HG02938 (cell line): ENCODE measurements at regions not wholly inside any gene's neighbourhood (a gene's known extent, or its start where the extent isn't known, plus 50 kb on each side); places are given as distances from the start of the nearest gene placed in this dataset.
"Not testable (repeated sequence)": the region's sequence is repeated elsewhere in the genome, so short reads cannot be mapped to it uniquely, and the experiment has no call there.

Source experiments
- ATAC-seq: cut with Tn5 transposase; IDR thresholded peaks from one replicate; pipeline ENCODE4 v1.9.1; 2021; ENCODE audit warnings: mild to moderate bottlenecking, moderate library complexity; ENCODE audit not compliant: unreplicated experiment

GRCh38 chr3:153268564-153269279 lies 106.7 kb downstream of the RAP2B start:
- ATAC-seq = no peak

DNA sequence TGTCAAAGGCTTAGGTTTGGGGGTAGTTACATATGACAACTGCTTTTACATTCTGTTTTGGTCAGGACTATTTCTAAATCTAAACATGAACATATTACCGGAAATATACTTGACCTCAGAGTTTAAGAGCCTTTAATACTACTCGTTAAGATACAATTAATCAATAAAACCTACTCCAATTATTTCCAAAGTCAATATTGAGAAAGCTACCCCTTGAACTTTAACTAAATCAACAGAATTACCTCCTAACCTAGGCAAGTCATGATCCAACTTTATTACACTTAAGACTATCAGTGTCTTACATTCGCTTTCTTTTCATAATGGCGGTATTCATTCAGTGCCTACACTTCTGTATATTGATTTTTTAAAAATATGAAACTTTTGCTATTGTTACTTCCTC lies 107.7 kb downstream of the RAP2B start:
- no peak for ATAC-seq

DNA sequence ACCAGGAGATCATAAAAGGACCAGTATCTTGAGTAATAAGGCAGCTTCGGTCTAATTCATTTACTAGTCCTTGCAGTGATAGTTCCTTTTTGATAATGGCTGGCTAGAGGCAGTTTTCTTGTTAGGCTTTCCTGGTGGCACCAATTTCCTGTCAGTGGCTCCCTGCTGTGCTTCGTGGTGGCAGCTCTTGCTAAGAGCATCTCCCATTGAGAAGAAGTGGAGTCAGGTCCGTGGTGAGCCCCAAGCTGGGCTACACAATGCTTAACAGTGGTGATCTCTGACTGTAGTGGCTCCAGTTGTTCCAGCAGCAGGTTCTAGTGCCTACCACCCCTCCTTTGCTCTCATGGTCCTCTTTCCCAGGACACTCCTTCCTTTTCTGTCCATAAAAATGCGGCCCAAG lies 111.2 kb downstream of the RAP2B start:
- ATAC-seq = no peak

GRCh38 chr3:153273767-153274435 lies 111.9 kb downstream of the RAP2B start:
- no peak for ATAC-seq

DNA sequence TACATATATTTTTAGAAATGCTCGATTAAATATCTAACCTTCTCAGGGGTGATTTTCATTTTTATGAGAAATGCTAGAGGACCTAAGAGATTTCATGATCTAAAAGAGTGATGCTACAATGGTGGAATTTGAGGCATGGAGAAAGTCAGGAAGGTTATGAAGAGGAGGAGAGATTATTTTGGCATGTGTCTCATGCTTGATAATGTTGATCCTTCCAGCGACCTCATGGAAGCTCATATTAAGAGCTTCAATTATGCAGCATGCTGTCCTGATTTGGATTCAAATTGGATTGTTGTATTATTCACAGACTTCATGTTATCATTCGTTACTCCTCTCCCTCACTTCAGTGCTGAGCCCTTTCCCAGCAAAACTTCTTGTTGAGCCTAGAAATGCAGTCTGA lies 112.5 kb downstream of the RAP2B start:
- ATAC-seq = no peak

- no peak for ATAC-seq
Observed at GRCh38 chr3:153275514-153275913, 113.5 kb downstream of the RAP2B start.

GRCh38 chr3:153277029-153277428 lies 115.0 kb downstream of the RAP2B start:
- ATAC-seq = no peak

DNA sequence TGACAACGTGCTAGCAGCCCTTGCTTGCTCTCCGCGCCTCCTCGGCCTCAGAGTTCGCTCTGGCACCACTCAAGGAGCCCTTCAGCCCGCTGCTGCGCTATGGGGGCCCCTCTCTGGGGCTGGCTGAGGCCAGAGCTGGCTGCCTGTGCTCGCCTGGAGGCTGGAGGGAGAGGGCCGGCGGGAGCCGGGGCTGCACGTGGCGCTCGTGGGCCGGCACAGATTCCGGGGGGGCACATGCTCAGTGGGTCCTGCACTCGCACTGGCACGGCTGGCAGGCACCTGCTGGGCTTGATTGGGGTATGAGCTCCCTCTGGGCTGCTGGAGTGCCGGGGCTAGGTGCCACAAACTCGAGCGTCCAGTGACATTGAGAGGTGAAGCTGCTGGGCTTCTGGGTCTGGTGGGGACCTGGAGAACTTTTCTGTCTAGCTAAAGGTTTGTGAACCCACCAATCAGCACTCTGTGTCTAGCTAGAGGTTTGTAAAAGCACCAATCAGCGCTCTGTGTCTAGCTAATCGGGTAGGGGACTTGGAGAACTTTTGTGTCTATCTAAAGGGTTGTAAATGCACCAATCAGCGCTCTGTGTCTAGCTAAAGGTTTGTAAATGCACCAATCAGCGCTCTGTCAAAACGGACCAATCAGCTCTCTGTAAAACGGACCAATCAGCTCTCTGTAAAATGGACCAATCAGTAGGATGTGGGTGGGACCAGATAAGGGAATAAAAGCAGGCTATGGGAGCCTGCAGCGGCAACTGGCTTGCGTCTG lies 119.4 kb downstream of the RAP2B start:
- not testable (repeated sequence) for ATAC-seq

DNA sequence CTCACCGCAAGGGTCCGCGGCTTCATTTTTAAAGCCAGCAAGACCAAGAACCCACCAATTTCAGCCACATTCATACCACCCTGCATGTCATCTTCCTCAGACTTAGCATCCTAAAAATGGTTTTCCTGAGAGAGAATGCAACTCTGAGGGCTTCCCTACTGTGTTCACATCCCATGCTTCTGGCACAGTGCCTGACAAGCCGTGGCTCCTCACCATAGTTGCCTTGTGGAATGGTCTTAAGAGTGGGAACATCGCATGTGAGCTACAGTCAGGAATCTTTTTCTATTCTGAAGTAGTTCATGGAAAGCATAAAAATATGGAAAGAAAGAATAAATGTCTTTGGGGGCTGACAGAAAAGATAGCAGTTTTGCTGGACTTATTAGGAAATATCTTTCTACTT lies 120.3 kb downstream of the RAP2B start:
- no peak for ATAC-seq

GRCh38 chr3:153284282-153284938 lies 122.4 kb downstream of the RAP2B start:
- ATAC-seq = no peak

DNA sequence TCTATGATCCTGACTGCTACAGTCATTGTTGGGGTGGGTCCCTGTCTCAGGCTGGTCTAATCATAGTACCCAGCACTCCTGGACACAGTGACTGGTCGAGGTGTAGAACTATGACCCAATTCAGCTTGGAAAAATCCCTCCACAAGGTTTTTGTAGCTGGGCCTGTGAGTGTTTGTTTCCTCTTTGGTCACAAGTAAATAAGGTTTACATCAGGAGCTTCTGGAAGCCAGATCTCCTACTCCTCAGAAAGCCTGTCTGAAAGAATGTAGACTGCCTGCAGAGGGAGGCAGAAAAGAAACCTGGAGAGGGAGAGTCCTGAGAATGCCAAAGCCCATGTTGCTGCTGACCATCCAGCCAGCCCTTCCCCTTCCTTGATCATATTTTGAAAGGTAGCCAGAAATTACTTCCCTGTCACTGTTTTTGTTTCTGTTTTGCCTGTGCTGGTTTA lies 123.2 kb downstream of the RAP2B start:
- no peak for ATAC-seq

GRCh38 chr3:153285982-153286381 lies 124.0 kb downstream of the RAP2B start:
- ATAC-seq = no peak

GRCh38 chr3:153287017-153287416 lies 125.0 kb downstream of the RAP2B start:
- ATAC-seq = no peak

DNA sequence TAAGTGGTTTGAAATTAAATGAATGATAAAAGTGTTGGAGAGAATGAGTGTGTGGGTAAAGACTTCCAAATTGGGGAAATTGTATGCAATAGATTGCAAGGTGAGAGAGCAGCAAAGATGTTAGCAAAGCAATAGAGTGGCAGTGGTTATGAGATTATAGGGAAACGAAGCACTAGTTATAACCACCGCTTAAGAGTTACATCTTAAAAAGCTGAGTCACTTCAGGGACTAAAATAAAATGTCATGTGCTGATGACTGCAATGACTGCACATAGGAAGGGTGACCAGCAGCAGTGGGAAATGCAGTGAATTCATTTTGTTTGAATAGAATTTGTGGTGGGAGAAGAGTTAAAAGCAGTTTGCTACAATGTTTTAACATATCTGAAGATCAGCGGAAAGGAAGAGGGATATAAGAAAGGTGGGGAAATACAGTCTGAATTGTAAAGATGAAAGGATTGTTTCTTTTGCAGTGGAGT lies 127.3 kb downstream of the RAP2B start:
- ATAC-seq = no peak

DNA sequence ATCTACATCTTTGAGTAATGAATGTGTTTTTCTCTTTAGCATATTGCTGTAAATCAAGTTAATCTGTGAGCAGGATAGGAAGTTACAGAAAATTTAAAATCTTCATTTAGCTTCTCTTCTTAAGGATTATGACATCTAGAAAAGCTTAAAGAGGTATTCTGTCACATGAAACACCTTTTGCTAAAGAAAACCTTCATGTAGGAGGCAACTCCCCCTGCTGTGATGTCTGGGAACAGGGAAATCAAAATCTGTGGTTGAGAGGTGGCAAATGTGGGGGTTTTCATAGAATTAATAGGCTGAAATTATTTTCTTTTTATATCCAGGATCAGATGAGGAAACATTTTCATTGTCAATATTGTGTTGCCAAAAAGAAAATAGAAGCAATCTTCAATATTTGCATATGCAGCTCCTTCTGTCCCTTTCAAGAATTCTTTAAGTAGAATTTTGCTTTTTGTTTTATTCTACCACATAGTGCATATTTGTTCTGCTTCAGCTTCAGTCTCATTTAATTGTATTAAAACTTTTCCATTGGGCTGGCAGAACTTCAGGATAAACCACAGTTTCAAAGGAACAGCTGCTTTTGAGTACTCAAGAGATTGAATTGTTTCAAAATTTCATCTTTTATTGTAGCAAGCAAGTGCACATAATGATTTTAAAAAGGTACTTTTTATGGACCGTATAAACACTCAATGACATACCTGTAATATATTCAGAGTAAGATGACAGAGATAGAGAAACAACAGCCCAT lies 128.4 kb downstream of the RAP2B start:
- ATAC-seq = no peak

GRCh38 chr3:153291059-153291685 lies 129.1 kb downstream of the RAP2B start:
- no peak for ATAC-seq

DNA sequence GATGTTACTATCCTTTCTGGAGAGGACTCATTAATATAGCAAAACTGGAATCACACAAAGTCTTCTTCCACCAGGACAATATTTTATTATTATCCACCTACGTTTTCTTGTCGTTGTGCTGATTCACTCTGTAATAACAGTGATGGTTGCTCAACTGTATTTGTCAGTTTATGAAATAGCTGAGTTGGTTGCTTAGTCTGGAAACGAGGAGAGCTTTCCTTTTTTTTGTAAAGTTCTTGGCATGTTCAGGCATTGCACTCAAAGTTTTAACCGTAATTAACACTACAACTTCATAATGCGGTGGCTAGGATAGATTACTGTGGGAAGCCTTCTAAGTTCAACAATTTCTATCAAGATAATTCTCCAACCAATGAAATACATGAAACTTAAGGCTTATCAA lies 131.2 kb downstream of the RAP2B start:
- no peak for ATAC-seq

DNA sequence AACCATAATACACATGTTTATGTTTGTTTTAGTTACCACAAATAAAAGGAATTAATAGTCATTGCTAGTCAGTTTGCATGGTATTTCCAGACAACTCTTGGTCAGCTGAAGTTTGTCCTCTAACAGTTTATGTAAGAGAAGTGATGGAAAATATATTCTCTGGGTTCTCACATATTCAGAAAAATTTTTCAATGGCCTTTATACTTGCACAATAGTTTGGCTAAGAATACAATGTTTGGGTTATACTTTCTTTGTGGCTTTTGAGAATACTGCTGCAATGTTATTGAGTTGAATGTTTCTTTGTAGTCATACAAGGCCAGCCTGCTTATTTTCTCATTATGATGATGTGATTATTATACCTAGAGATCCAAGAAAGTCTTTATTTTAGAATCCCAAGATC lies 133.9 kb downstream of the RAP2B start:
- no peak for ATAC-seq

DNA sequence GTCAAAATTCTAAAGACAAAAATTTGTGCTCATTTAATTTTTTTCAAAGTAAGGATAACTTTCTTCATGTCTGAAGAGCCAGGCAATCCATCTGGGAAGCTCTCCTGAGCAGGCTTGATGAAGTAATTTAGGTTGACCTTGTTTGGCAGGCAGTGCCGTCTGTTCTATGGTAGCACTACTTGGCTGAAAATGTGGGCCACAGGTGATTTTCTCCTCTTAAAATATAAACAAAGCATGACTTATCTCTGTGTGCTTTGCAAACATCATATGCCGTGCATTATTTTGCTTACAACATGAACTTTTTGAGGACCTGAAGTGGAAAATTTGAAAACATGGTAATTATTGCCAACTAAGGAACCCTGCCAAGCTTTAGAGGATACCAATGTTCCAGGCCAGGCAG lies 143.2 kb downstream of the RAP2B start:
- ATAC-seq = no peak

- no peak for ATAC-seq
Observed at GRCh38 chr3:153311541-153311940, 149.5 kb downstream of the RAP2B start.
